HL-60 (cell line): ENCODE measurements at regions not wholly inside any gene's neighbourhood (a gene's known extent, or its start where the extent isn't known, plus 50 kb on each side); places are given as distances from the start of the nearest gene placed in this dataset.

ENCODE experiments used
- DNase-seq, 2 experiments: peaks; one replicate each; pipeline ENCODE4 v3.0.0-alpha.2; 2010 to 2020; ENCODE audit warnings: low read depth in 1 of 2, low spot score in 1 of 2
- H3K27ac ChIP-seq: fragments of 250-450 bp; sonication (Bioruptor Pico); replicated peaks from 2 replicates; pipeline ENCODE4 v1.5.1; 2020; ENCODE audit warnings: mild to moderate bottlenecking, moderate library complexity
- H3K27me3 ChIP-seq: fragments of 250-450 bp; sonication (Bioruptor Pico); 2 replicates; pipeline ENCODE4 v1.5.1; 2021; ENCODE audit warnings: mild to moderate bottlenecking, moderate library complexity; ENCODE audit not compliant: insufficient read depth, poor library complexity, severe bottlenecking
- H3K4me3 ChIP-seq: replicated peaks from 2 replicates; pipeline ENCODE4 v1.5.1; 2011; ENCODE audit warnings: mild to moderate bottlenecking, control low read depth, low read length; ENCODE audit not compliant: insufficient read depth
- GABPA ChIP-seq: IDR thresholded peaks from 2 replicates; pipeline ENCODE4 v1.6.1; 2012; ENCODE audit warnings: low read depth
- POLR2AphosphoS5 ChIP-seq: IDR thresholded peaks from 2 replicates; pipeline ENCODE4 v1.6.1; 2012; ENCODE audit warnings: low read depth
- SPI1 ChIP-seq: IDR thresholded peaks from 2 replicates; pipeline ENCODE4 v1.6.1; 2012; ENCODE audit warnings: low read depth, mild to moderate bottlenecking, borderline replicate concordance
- TF ChIP-seq, protein P1 (sequence below): IDR thresholded peaks from 2 replicates; pipeline ENCODE4 v1.6.1; 2012; ENCODE audit warnings: low read depth; ENCODE audit not compliant: insufficient replicate concordance
- TF ChIP-seq, protein P2 (sequence below): IDR thresholded peaks from one replicate; pipeline ENCODE4 v1.5.1; 2011; ENCODE audit warnings: low read length, control low read depth, inconsistent platforms; ENCODE audit not compliant: insufficient read depth

DNA sequence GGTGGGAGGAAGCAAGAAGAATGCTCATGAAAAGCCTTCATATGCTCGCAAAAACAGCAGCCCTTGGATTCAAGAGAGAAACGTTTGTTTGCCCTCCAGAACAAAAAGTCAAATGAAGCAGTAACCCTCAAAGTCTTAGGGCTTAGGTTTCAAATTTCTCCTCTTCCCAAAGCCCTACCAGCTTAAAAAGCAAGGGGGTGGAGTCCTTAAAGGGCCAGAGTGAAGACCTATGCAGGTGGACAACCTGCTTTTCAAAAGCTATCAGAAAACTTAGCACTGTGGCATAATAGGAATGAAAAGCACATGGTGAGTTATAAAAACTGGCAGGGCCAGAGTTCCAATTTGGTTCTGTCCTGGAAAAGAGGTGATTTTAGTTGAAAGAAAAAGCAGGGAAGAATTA is 253.3 kb downstream of the NAP1L3 start:
- Histone ChIP-seq H3K4me3 (no peak overlapping the region), H3K27ac (no peak overlapping the region), H3K27me3 (no peaks in the 10 kb centered on the region)
- TF ChIP-seq POLR2AphosphoS5 (no peak), GABPA (no peak), SPI1 (no peak)
- TF ChIP-seq, protein P1, sequence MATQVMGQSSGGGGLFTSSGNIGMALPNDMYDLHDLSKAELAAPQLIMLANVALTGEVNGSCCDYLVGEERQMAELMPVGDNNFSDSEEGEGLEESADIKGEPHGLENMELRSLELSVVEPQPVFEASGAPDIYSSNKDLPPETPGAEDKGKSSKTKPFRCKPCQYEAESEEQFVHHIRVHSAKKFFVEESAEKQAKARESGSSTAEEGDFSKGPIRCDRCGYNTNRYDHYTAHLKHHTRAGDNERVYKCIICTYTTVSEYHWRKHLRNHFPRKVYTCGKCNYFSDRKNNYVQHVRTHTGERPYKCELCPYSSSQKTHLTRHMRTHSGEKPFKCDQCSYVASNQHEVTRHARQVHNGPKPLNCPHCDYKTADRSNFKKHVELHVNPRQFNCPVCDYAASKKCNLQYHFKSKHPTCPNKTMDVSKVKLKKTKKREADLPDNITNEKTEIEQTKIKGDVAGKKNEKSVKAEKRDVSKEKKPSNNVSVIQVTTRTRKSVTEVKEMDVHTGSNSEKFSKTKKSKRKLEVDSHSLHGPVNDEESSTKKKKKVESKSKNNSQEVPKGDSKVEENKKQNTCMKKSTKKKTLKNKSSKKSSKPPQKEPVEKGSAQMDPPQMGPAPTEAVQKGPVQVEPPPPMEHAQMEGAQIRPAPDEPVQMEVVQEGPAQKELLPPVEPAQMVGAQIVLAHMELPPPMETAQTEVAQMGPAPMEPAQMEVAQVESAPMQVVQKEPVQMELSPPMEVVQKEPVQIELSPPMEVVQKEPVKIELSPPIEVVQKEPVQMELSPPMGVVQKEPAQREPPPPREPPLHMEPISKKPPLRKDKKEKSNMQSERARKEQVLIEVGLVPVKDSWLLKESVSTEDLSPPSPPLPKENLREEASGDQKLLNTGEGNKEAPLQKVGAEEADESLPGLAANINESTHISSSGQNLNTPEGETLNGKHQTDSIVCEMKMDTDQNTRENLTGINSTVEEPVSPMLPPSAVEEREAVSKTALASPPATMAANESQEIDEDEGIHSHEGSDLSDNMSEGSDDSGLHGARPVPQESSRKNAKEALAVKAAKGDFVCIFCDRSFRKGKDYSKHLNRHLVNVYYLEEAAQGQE: no peak
- TF ChIP-seq, protein P2, sequence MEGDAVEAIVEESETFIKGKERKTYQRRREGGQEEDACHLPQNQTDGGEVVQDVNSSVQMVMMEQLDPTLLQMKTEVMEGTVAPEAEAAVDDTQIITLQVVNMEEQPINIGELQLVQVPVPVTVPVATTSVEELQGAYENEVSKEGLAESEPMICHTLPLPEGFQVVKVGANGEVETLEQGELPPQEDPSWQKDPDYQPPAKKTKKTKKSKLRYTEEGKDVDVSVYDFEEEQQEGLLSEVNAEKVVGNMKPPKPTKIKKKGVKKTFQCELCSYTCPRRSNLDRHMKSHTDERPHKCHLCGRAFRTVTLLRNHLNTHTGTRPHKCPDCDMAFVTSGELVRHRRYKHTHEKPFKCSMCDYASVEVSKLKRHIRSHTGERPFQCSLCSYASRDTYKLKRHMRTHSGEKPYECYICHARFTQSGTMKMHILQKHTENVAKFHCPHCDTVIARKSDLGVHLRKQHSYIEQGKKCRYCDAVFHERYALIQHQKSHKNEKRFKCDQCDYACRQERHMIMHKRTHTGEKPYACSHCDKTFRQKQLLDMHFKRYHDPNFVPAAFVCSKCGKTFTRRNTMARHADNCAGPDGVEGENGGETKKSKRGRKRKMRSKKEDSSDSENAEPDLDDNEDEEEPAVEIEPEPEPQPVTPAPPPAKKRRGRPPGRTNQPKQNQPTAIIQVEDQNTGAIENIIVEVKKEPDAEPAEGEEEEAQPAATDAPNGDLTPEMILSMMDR: no peak
- no peak for DNase-seq

DNA sequence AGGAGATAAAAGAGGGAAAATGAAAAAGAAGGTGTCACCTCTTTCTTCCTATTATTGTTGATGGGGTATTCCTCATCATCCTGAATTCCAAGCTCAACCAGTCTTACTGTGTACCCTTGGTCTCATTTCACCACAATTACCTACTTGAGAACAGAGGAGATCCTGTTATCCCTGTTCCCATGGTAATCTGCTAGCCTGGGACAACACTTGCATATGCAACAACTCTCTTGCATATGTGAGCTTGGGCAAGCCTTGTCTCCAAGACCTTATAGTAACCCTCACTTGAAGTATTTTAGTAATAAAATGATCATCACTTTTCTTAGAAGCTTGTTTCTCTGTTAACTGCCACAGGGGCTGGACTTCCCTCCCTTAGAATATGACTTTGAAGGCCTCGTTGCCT is 253.7 kb downstream of the NAP1L3 start:
- Histone ChIP-seq H3K4me3 (no peak overlapping the region), H3K27me3 (no peaks in the 10 kb centered on the region), H3K27ac (no peak overlapping the region)
- no peak for DNase-seq
- TF ChIP-seq SPI1: no peak
- TF ChIP-seq POLR2AphosphoS5: no peak
- TF ChIP-seq, protein P1: no peak
- no peak for TF ChIP-seq GABPA
- TF ChIP-seq, protein P2: no peak

DNA sequence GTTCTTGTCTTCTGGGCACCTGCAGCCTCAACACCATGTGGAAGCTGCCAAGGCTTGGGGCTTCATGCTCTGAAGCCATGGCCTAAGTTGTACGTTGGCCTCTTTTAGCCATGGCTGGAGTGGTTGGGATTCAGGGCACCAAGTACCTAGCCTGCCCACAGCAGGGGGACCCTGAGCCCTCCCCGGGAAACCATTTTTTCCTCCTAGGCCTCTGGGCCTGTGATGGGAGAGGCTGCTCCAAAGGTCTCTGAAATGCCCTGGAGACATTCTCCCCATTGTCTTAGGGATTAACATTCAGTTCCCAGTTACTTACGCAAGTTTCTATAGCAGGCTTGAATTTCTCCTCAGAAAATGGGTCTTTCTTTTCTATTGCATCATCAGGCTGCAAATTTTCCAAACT is 269.3 kb downstream of the NAP1L3 start:
- TF ChIP-seq, protein P1: no peak
- TF ChIP-seq SPI1 (no peak), POLR2AphosphoS5 (no peak), GABPA (no peak)
- TF ChIP-seq, protein P2: no peak
- Histone ChIP-seq H3K27me3 (no peaks in the 10 kb centered on the region), H3K27ac (no peak overlapping the region), H3K4me3 (no peak overlapping the region)
- DNase-seq: no peak
